IPS-NIHi11 (cell line): ENCODE measurements at regions not wholly inside any gene's neighbourhood (a gene's known extent, or its start where the extent isn't known, plus 50 kb on each side); places are given as distances from the start of the nearest gene placed in this dataset.
A peak's percentile ranks its signal among the peaks of the same experiment; 100 is the strongest.

Source experiments
- DNase-seq: peaks from one replicate; pipeline ENCODE4 v3.0.0; 2012; ENCODE audit warnings: mixed read lengths, low spot score

- DNase-seq = peak; percentile 52
These were observed 96.2 kb upstream of the ARAP3 start for GRCh38 chr5:141778206-141778605.

- no peak for DNase-seq
These were observed 95.7 kb upstream of the ARAP3 start for GRCh38 chr5:141777711-141778110.

- no peak for DNase-seq
These were observed 95.1 kb upstream of the ARAP3 start for GRCh38 chr5:141777130-141777529.

GRCh38 chr5:141773779-141774562 is 91.9 kb upstream of the ARAP3 start:
- no peak for DNase-seq

GRCh38 chr5:141772281-141772680 is 90.3 kb upstream of the ARAP3 start:
- no peak for DNase-seq

- no peak for DNase-seq
These were observed 89.5 kb upstream of the ARAP3 start for GRCh38 chr5:141771562-141771961.

GRCh38 chr5:141771031-141771430 is 89.0 kb upstream of the ARAP3 start:
- peak; percentile 63 for DNase-seq

GRCh38 chr5:141769671-141770070 is 87.6 kb upstream of the ARAP3 start:
- DNase-seq = no peak

GRCh38 chr5:141767671-141768070 is 85.6 kb upstream of the ARAP3 start:
- DNase-seq = no peak

GRCh38 chr5:141765896-141766551 is 84.0 kb upstream of the ARAP3 start:
- DNase-seq = no peak

GRCh38 chr5:141763541-141763940 is 81.5 kb upstream of the ARAP3 start:
- no peak for DNase-seq

GRCh38 chr5:141762790-141763368 is 80.8 kb upstream of the ARAP3 start:
- no peak for DNase-seq

- no peak for DNase-seq
These were observed 80.3 kb upstream of the ARAP3 start for GRCh38 chr5:141762316-141762715.

GRCh38 chr5:141760753-141761152 is 78.7 kb upstream of the ARAP3 start:
- no peak for DNase-seq

- no peak for DNase-seq
These were observed 78.2 kb upstream of the ARAP3 start for GRCh38 chr5:141760193-141760592.

- peak; percentile 59 for DNase-seq
These were observed 76.4 kb upstream of the ARAP3 start for GRCh38 chr5:141758310-141758998.

GRCh38 chr5:141757402-141757801 is 75.4 kb upstream of the ARAP3 start:
- DNase-seq = peak; percentile 68

GRCh38 chr5:141756196-141756595 is 74.2 kb upstream of the ARAP3 start:
- DNase-seq = no peak

- DNase-seq = peak; percentile 83
These were observed 72.1 kb upstream of the ARAP3 start for GRCh38 chr5:141753971-141754713.

- DNase-seq = peak; percentile 43
These were observed 71.3 kb upstream of the ARAP3 start for GRCh38 chr5:141753143-141753970.
